Mesenchymal stem cell (in vitro differentiated cells and primary cell): ENCODE measurements at regions not wholly inside any gene's neighbourhood (a gene's known extent, or its start where the extent isn't known, plus 50 kb on each side); places are given as distances from the start of the nearest gene placed in this dataset.
A peak's percentile ranks its signal among the peaks of the same experiment; 100 is the strongest.

Experiments
- DNase-seq: peaks from one replicate; pipeline ENCODE4 v3.0.0-alpha.2; 2013
- H2AFZ ChIP-seq: one replicate; pipeline ENCODE4 v1.6.1; 2013; ENCODE audit warnings: low read depth, mild to moderate bottlenecking, control low read depth, inconsistent platforms, low read length, moderate library complexity
- H2AK5ac ChIP-seq: 2 replicates; pipeline ENCODE4 v1.6.1; 2013; ENCODE audit warnings: low read length, moderate library complexity, mild to moderate bottlenecking, inconsistent platforms; ENCODE audit not compliant: severe bottlenecking
- H2BK120ac ChIP-seq: one replicate; pipeline ENCODE4 v1.6.1; 2013; ENCODE audit warnings: low read depth, mild to moderate bottlenecking, inconsistent platforms, low read length, moderate library complexity
- H2BK12ac ChIP-seq, 2 experiments: one replicate each; pipeline ENCODE4 v1.6.1; 2013; ENCODE audit warnings: inconsistent platforms in 2 of 2, low read length in 2 of 2, mild to moderate bottlenecking in 2 of 2, moderate library complexity in 2 of 2, control low read depth in 1 of 2
- H2BK15ac ChIP-seq: one replicate; pipeline ENCODE4 v1.6.1; 2013; ENCODE audit warnings: mild to moderate bottlenecking, low read depth, inconsistent platforms; ENCODE audit not compliant: poor library complexity, severe bottlenecking
- H2BK5ac ChIP-seq: 2 replicates; pipeline ENCODE4 v1.6.1; 2013; ENCODE audit warnings: low read depth, mild to moderate bottlenecking, low read length, control low read depth, inconsistent platforms; ENCODE audit not compliant: poor library complexity, severe bottlenecking
- H3K14ac ChIP-seq, 2 experiments: one replicate each; pipeline ENCODE4 v1.6.1; 2013; ENCODE audit warnings: inconsistent platforms in 2 of 2, low read length in 2 of 2, control low read depth in 1 of 2, mild to moderate bottlenecking in 1 of 2, moderate library complexity in 1 of 2
- H3K18ac ChIP-seq, 2 experiments: one replicate each; pipeline ENCODE4 v1.6.1; 2013; ENCODE audit warnings: inconsistent platforms in 2 of 2, low read length in 2 of 2, control low read depth in 1 of 2, low read depth in 1 of 2, mild to moderate bottlenecking in 1 of 2
- H3K23ac ChIP-seq, 2 experiments: one replicate each; pipeline ENCODE4 v1.6.1; 2013; ENCODE audit warnings: inconsistent platforms in 2 of 2, low read length in 2 of 2, mild to moderate bottlenecking in 2 of 2, moderate library complexity in 2 of 2, control low read depth in 1 of 2
- H3K27ac ChIP-seq: 2 replicates; pipeline ENCODE4 v1.5.1; 2013; ENCODE audit warnings: mild to moderate bottlenecking, moderate library complexity, low read length, control low read depth, inconsistent platforms; ENCODE audit not compliant: poor library complexity, severe bottlenecking
- H3K27me3 ChIP-seq, 2 experiments: 2 replicates each; pipeline versions ENCODE4 v1.6.1 to v1.7.0; 2013; ENCODE audit warnings: low read length in 2 of 2, mild to moderate bottlenecking in 2 of 2, moderate library complexity in 2 of 2, control low read depth in 1 of 2, inconsistent platforms in 1 of 2; ENCODE audit not compliant: control insufficient read depth in 1 of 2, insufficient read depth in 1 of 2
- H3K36me3 ChIP-seq, 2 experiments: 2 replicates each; pipeline versions ENCODE4 v1.6.1 to v1.7.0; 2013; ENCODE audit warnings: low read length in 2 of 2, control low read depth in 1 of 2, inconsistent platforms in 1 of 2, low read depth in 1 of 2, mild to moderate bottlenecking in 1 of 2; ENCODE audit not compliant: insufficient read depth in 2 of 2, control insufficient read depth in 1 of 2
- H3K4ac ChIP-seq, 2 experiments: one replicate each; pipeline ENCODE4 v1.6.1; 2013; ENCODE audit warnings: inconsistent platforms in 2 of 2, low read length in 2 of 2, mild to moderate bottlenecking in 2 of 2, moderate library complexity in 2 of 2, control low read depth in 1 of 2, low read depth in 1 of 2
- H3K4me1 ChIP-seq: 2 replicates; pipeline ENCODE4 v1.6.1; 2013; ENCODE audit warnings: low read depth, low read length, control low read depth; ENCODE audit not compliant: control insufficient read depth, insufficient read depth
- H3K4me2 ChIP-seq: 2 replicates; pipeline ENCODE4 v1.6.1; 2013; ENCODE audit warnings: low read length, mild to moderate bottlenecking, inconsistent platforms; ENCODE audit not compliant: poor library complexity, severe bottlenecking
- H3K4me3 ChIP-seq, 2 experiments: 2 replicates each; pipeline versions ENCODE4 v1.5.1 to v1.7.0; 2013; ENCODE audit warnings: low read length in 2 of 2, mild to moderate bottlenecking in 2 of 2, control low read depth in 1 of 2, low read depth in 1 of 2; ENCODE audit not compliant: insufficient read depth in 1 of 2
- H3K79me1 ChIP-seq: replicated peaks from 2 replicates; pipeline ENCODE4 v1.6.1; 2013; ENCODE audit warnings: mild to moderate bottlenecking, control low read depth, low read length, inconsistent platforms; ENCODE audit not compliant: poor library complexity, severe bottlenecking
- H3K9ac ChIP-seq: 2 replicates; pipeline ENCODE4 v1.7.0; 2013; ENCODE audit warnings: mild to moderate bottlenecking, low read length, moderate library complexity
- H3K9me3 ChIP-seq: 2 replicates; pipeline ENCODE4 v1.7.0; 2013; ENCODE audit warnings: mild to moderate bottlenecking, low read length; ENCODE audit not compliant: control insufficient read depth
- H4K8ac ChIP-seq: one replicate; pipeline ENCODE4 v1.6.1; 2013; ENCODE audit warnings: inconsistent platforms, mild to moderate bottlenecking, low read length, moderate library complexity
- H4K91ac ChIP-seq: one replicate; pipeline ENCODE4 v1.6.1; 2013; ENCODE audit warnings: mild to moderate bottlenecking, low read length, inconsistent platforms
- WGBS: methylation state at CpG from one replicate; pipeline ENCODE4 v1.1.7; 2013; ENCODE audit warnings: mixed read lengths; 5-methylcytosine and 5-hydroxymethylcytosine counted together

DNA sequence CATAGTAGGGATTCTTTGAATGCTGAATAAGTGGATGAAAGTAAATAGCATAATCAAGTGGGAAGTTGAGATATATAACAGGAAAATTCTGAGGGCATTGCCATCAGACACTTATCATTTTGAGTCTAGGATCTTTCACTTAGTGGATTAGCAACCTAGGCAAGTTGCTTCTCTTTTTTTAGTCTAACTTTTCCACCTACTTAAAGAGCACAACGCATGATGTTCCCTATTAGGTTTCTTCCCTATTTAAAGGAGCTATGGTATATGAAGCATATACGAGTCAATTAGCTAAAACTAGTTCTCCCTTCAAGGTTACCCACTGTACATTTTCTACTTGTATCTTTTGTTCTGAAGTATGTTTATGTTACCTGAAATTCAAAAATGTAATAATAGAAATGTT is 67.1 kb upstream of the HS3ST1 start:
- H3K4ac ChIP-seq: no peak overlapping the region
- H3K9ac ChIP-seq: no peak overlapping the region
- no peak overlapping the region for H4K8ac ChIP-seq
- no peak overlapping the region for H2BK15ac ChIP-seq
- no peaks in the 10 kb centered on the region for H3K4me1 ChIP-seq
- no peak overlapping the region for H2AFZ ChIP-seq
- H2BK5ac ChIP-seq: no peak overlapping the region
- H2BK12ac ChIP-seq: no peak overlapping the region
- no peak overlapping the region for H4K91ac ChIP-seq
- H3K4me2 ChIP-seq: no peak overlapping the region
- H3K4me3 ChIP-seq: no peak overlapping the region
- no peak overlapping the region for H3K14ac ChIP-seq
- H2BK120ac ChIP-seq: no peak overlapping the region
- H3K27ac ChIP-seq: no peak overlapping the region
- peaks cover 8% of the 10 kb centered on the region for H3K9me3 ChIP-seq
- no CpG with 5 or more reads among the region's 2 CpGs for WGBS
- H2AK5ac ChIP-seq: no peak overlapping the region
- no peaks in the 10 kb centered on the region for H3K79me1 ChIP-seq
- DNase-seq: no peak
- H3K27me3 ChIP-seq: no peaks in the 10 kb centered on the region
- H3K23ac ChIP-seq: no peak overlapping the region
- no peaks in the 10 kb centered on the region for H3K36me3 ChIP-seq
- no peak overlapping the region for H3K18ac ChIP-seq

DNA sequence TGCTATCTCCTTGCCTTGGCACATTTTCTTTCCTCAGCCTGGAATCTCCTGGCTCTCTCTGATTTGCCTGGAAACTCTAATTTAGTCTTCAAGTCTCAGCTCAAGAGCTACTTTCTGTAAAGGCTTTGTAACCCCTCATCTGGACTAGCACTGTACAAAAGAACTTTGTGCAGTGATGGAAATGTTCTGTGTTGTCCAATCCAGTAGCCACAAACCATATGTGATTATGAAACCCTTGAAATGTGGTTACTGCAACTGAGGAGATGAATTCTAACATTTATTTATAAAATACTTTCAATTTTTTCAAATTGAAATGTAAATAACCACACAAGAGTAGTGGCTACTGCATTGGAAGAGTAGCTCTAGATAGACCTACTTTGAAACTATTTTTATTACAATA is 66.6 kb upstream of the HS3ST1 start:
- no peaks in the 10 kb centered on the region for H3K27me3 ChIP-seq
- no peak overlapping the region for H3K4ac ChIP-seq
- no peak overlapping the region for H2BK5ac ChIP-seq
- no peaks in the 10 kb centered on the region for H3K36me3 ChIP-seq
- peaks cover 8% of the 10 kb centered on the region for H3K9me3 ChIP-seq
- H4K8ac ChIP-seq: no peak overlapping the region
- no peak overlapping the region for H2BK15ac ChIP-seq
- no peak overlapping the region for H3K27ac ChIP-seq
- H3K18ac ChIP-seq: no peak overlapping the region
- no peak overlapping the region for H3K14ac ChIP-seq
- no peak overlapping the region for H3K23ac ChIP-seq
- H2BK120ac ChIP-seq: no peak overlapping the region
- H3K9ac ChIP-seq: no peak overlapping the region
- no peak for DNase-seq
- no peak overlapping the region for H4K91ac ChIP-seq
- no peak overlapping the region for H2AK5ac ChIP-seq
- H3K79me1 ChIP-seq: no peaks in the 10 kb centered on the region
- H3K4me2 ChIP-seq: no peak overlapping the region
- no peak overlapping the region for H3K4me3 ChIP-seq
- no peak overlapping the region for H2BK12ac ChIP-seq
- no peak overlapping the region for H2AFZ ChIP-seq
- no peaks in the 10 kb centered on the region for H3K4me1 ChIP-seq

DNA sequence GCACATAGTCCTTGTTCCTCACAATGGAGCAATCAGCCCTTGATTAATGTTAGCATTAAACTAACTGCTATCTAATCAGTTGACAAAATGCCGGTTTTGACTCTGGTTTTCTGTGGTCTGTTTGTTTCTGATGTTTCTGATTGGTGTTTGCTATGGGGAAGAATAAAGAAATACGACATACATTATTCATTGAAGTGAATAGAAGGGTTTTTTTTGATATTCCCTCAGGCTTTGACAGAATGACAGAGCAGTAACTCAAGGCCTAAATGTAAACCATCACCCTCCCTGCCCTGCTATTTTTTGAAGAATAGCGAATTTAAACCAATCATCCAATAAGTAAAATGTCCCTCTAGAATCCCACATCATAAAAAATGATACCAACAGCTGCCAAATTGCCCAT is 65.5 kb upstream of the HS3ST1 start:
- no peak overlapping the region for H3K18ac ChIP-seq
- no peak overlapping the region for H2BK12ac ChIP-seq
- H3K4me1 ChIP-seq: no peaks in the 10 kb centered on the region
- WGBS: 88% methylated on average over 2 of the region's 3 CpGs
- no peak overlapping the region for H3K14ac ChIP-seq
- peaks cover 8% of the 10 kb centered on the region for H3K9me3 ChIP-seq
- no peak overlapping the region for H4K8ac ChIP-seq
- no peak overlapping the region for H2AFZ ChIP-seq
- no peak overlapping the region for H3K27ac ChIP-seq
- H2BK15ac ChIP-seq: no peak overlapping the region
- no peak overlapping the region for H2AK5ac ChIP-seq
- DNase-seq: no peak
- H3K27me3 ChIP-seq: no peaks in the 10 kb centered on the region
- no peaks in the 10 kb centered on the region for H3K79me1 ChIP-seq
- no peak overlapping the region for H3K23ac ChIP-seq
- no peak overlapping the region for H4K91ac ChIP-seq
- no peak overlapping the region for H3K4me2 ChIP-seq
- no peak overlapping the region for H3K9ac ChIP-seq
- no peak overlapping the region for H2BK5ac ChIP-seq
- H2BK120ac ChIP-seq: no peak overlapping the region
- no peak overlapping the region for H3K4me3 ChIP-seq
- no peaks in the 10 kb centered on the region for H3K36me3 ChIP-seq
- no peak overlapping the region for H3K4ac ChIP-seq

DNA sequence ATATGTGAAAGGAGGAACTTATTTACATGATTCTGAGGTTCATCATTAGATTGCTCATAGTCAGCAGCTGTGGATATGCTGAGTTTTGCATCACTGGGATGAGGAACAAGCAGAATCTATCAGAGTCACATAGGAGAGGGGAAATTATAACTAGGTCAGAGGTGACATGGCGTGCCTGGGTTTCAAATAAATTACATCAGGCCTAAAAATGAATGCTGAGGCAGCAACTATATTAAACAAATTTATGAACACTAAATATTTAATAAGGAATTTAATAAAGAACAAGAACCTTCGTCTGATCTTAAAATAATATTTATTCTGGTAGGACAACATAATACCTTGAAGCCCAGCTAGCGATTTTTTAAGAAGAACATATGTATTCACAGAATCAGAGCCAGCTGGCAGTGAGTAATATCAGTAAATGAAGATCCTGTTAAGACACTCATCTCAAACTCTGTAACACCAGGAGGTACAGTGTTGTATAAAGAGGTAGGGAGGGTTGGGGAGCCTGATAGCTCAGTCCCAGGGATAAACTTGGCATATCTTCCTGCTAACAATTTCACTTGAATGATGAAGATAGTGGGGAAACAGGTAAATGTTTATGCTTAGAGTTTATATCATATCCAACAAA is 60.9 kb upstream of the HS3ST1 start:
- Histone ChIP-seq H3K23ac (no peak overlapping the region), H3K79me1 (no peaks in the 10 kb centered on the region), H2BK5ac (no peak overlapping the region), H3K4me1 (no peaks in the 10 kb centered on the region), H3K14ac (no peak overlapping the region), H3K4ac (no peak overlapping the region), H2BK15ac (no peak overlapping the region), H4K8ac (no peak overlapping the region), H3K36me3 (no peaks in the 10 kb centered on the region), H4K91ac (no peak overlapping the region), H3K9ac (no peak overlapping the region), H3K9me3 (no peaks in the 10 kb centered on the region), H3K4me3 (no peak overlapping the region), H3K4me2 (no peak overlapping the region), H2BK120ac (no peak overlapping the region), H2AK5ac (peak overlapping the region; percentile 46), H3K18ac (no peak overlapping the region), H3K27me3 (no peaks in the 10 kb centered on the region), H2BK12ac (no peak overlapping the region), H2AFZ (no peak overlapping the region), H3K27ac (no peak overlapping the region)
- no peak for DNase-seq
- no CpG with 5 or more reads among the region's 3 CpGs for WGBS
